Common myeloid progenitor, CD34-positive (primary cell): ENCODE measurements at regions not wholly inside any gene's neighbourhood (a gene's known extent, or its start where the extent isn't known, plus 50 kb on each side); places are given as distances from the start of the nearest gene placed in this dataset.
"Not testable (repeated sequence)": the region's sequence is repeated elsewhere in the genome, so short reads cannot be mapped to it uniquely, and the experiment has no call there.

Source experiments
- CTCF ChIA-PET: fragments of 350-600 bp; sonication (Branson Sonifier 250); formaldehyde crosslinking; loops from one replicate; lab custom pipeline; 2021; ENCODE audit warnings: antibody characterized with exemption; lab: Charles Lee
- POLR2A ChIA-PET: fragments of 350-600 bp; sonication (Branson Sonifier 250); formaldehyde crosslinking; loops from one replicate; lab custom pipeline; 2021; ENCODE audit warnings: antibody characterized with exemption; lab: Charles Lee
- DNase-seq, 3 donors: peaks; one replicate each; pipeline versions ENCODE4 v3.0.0 to v3.0.0-alpha.2; 2013
- H3K27ac ChIP-seq, 2 experiments: 1 replicate in 1 of 2; 2 replicates in 1 of 2; pipeline ENCODE4 v1.7.0; 2013; ENCODE audit warnings: inconsistent platforms in 2 of 2, low read length in 2 of 2, mild to moderate bottlenecking in 2 of 2, low read depth in 1 of 2, moderate library complexity in 1 of 2; ENCODE audit not compliant: severe bottlenecking in 2 of 2, insufficient read depth in 1 of 2, poor library complexity in 1 of 2
- H3K27me3 ChIP-seq, 5 experiments: replicated peaks in 2 of 5; 1 replicate in 3 of 5; 2 replicates in 2 of 5; pipeline versions ENCODE4 v1.6.1 to v1.7.0; 2013; ENCODE audit warnings: low read length in 4 of 5, mild to moderate bottlenecking in 2 of 5, moderate library complexity in 2 of 5, inconsistent platforms in 1 of 5; ENCODE audit not compliant: insufficient read depth in 5 of 5, control insufficient read depth in 4 of 5
- H3K36me3 ChIP-seq, 4 experiments: 1 replicate in 2 of 4; 2 replicates in 2 of 4; pipeline versions ENCODE4 v1.6.1 to v1.7.0; 2013; ENCODE audit warnings: low read length in 3 of 4, control low read depth in 1 of 4, mild to moderate bottlenecking in 1 of 4; ENCODE audit not compliant: control insufficient read depth in 4 of 4, insufficient read depth in 4 of 4
- H3K4me1 ChIP-seq, 4 experiments: 1 replicate in 3 of 4; 2 replicates in 1 of 4; pipeline versions ENCODE4 v1.6.1 to v1.7.1; 2013; ENCODE audit warnings: low read length in 3 of 4, mild to moderate bottlenecking in 3 of 4, control low read depth in 1 of 4, inconsistent platforms in 1 of 4, moderate library complexity in 1 of 4; ENCODE audit not compliant: control insufficient read depth in 4 of 4, insufficient read depth in 4 of 4; ENCODE audit errors: control extremely low read depth in 1 of 4
- H3K4me3 ChIP-seq, 7 experiments: 1 replicate in 4 of 7; 2 replicates in 3 of 7; pipeline versions ENCODE4 v1.5.1 to v1.7.0; 2013; ENCODE audit warnings: mild to moderate bottlenecking in 7 of 7, low read length in 6 of 7, moderate library complexity in 6 of 7, inconsistent platforms in 2 of 7, low read depth in 2 of 7, control low read depth in 1 of 7; ENCODE audit not compliant: insufficient read depth in 4 of 7, control insufficient read depth in 1 of 7; ENCODE audit errors: extremely low read depth in 1 of 7
- H3K9me3 ChIP-seq, 5 experiments: 1 replicate in 4 of 5; 2 replicates in 1 of 5; pipeline versions ENCODE4 v1.6.1 to v1.7.1; 2013; ENCODE audit warnings: low read length in 4 of 5, mild to moderate bottlenecking in 2 of 5, inconsistent platforms in 1 of 5, low read depth in 1 of 5, moderate library complexity in 1 of 5; ENCODE audit not compliant: control insufficient read depth in 4 of 5, insufficient read depth in 2 of 5; ENCODE audit errors: control extremely low read depth in 1 of 5
- WGBS: methylation state at CpG from one replicate; pipeline ENCODE4 v1.1.5; 2013; ENCODE audit not compliant: insufficient coverage; 5-methylcytosine and 5-hydroxymethylcytosine counted together

DNA sequence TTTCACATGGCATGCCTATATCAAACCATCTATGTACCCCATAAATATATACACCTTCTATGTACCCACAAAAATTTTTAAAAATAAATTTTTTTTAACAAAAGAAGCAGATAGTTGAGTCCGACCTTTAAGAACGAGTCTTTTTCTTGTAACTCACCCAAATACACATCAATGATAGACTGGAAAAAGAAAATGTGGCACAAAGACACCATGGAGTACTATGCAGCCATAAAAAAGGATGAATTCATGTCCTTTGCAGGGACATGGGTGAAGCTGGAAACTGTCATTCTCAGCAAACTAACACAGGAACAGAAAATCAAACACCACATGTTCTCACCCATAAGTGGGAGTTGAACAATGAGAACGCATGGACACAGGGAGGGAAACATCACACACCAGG, 532.7 kb downstream of the RBFOX1 start:
- WGBS: 29% methylated on average over 2 of the region's 3 CpGs
- H3K9me3 ChIP-seq, CTCF ChIA-PET, DNase-seq, H3K4me1 ChIP-seq, H3K27ac ChIP-seq, H3K27me3 ChIP-seq, POLR2A ChIA-PET, H3K36me3 ChIP-seq, H3K4me3 ChIP-seq: not testable (repeated sequence)

GRCh38 chr16:7861891-7862582, 529.4 kb downstream of the RBFOX1 start:
- CTCF ChIA-PET: no interaction called here
- 96% methylated on average over 3 of the region's 3 CpGs for WGBS

DNA sequence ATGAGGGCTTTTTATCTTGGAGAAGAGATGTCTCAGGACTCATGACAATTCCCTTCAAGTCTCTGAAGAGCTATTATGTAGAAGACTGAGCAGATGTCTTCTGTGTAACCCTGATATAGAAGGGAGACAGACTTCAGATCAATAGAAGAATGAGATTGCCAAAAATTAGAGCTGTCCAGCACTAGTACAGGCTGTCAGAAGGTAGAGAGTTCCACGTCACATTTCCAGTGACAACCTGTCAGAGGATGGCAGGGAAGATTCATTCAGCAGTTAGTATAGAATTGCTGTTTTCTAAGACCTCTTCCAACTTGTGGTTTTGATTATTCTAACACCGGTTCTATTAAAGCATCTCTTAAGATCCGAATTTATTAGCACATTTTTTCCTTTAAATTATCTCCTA, 520.6 kb downstream of the RBFOX1 start:
- CTCF ChIA-PET: no interaction called here
- WGBS: 80% methylated on average over 1 of the region's 3 CpGs
- Histone ChIP-seq H3K4me1 (no peaks in the 10 kb centered on the region), H3K9me3 (no peaks in the 10 kb centered on the region), H3K4me3 (no peak overlapping the region), H3K27me3 (no peaks in the 10 kb centered on the region), H3K36me3 (no peaks in the 10 kb centered on the region), H3K27ac (no peak overlapping the region)
- POLR2A ChIA-PET: no interaction called here
- no peak for DNase-seq

More at GRCh38 chr16:7861891-7862582, 529.4 kb downstream of the RBFOX1 start:
- Histone ChIP-seq H3K4me3 (no peak overlapping the region), H3K4me1 (no peaks in the 10 kb centered on the region), H3K27me3 (no peaks in the 10 kb centered on the region), H3K27ac (no peak overlapping the region), H3K9me3 (no peaks in the 10 kb centered on the region), H3K36me3 (no peaks in the 10 kb centered on the region)
- POLR2A ChIA-PET: no interaction called here
- no peak for DNase-seq

GRCh38 chr16:7849841-7850240, 517.2 kb downstream of the RBFOX1 start:
- POLR2A ChIA-PET: no interaction called here
- H3K4me1 ChIP-seq: no peaks in the 10 kb centered on the region
- DNase-seq: no peak
- H3K9me3 ChIP-seq: no peaks in the 10 kb centered on the region
- no peak overlapping the region for H3K27ac ChIP-seq
- no peaks in the 10 kb centered on the region for H3K27me3 ChIP-seq
- no peaks in the 10 kb centered on the region for H3K36me3 ChIP-seq
- no peak overlapping the region for H3K4me3 ChIP-seq
- WGBS: 69% methylated on average over 2 of the region's 3 CpGs
- CTCF ChIA-PET: no interaction called here

- no peak overlapping the region for H3K4me3 ChIP-seq
- no peak overlapping the region for H3K27ac ChIP-seq
- ChIA-PET CTCF (no interaction called here), POLR2A (no interaction called here)
- 22% methylated on average over 2 of the region's 7 CpGs for WGBS
- no peaks in the 10 kb centered on the region for H3K4me1 ChIP-seq
- no peak for DNase-seq
- no peaks in the 10 kb centered on the region for H3K36me3 ChIP-seq
- no peaks in the 10 kb centered on the region for H3K9me3 ChIP-seq
- H3K27me3 ChIP-seq: no peaks in the 10 kb centered on the region
These were observed 510.6 kb downstream of the RBFOX1 start for GRCh38 chr16:7843261-7843660.

DNA sequence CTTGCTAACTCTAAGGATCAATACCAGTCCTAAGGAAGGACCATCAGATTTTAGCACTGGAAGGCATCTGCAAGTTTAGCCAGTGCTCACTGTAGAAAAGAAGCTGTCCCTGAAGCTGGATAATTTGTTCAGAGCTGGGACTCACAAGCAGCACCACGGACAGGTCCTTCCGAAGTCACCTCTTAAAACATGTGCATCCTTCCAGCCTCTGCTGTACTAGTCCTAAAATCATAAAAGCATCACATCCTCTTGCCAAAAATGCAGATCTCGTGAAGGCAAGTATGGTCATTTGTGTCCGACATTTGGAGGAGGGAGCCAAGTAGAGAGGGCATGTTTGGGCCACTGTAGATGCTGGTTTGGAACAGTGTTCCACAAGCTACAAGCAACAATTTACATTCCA, 506.9 kb downstream of the RBFOX1 start:
- no peaks in the 10 kb centered on the region for H3K4me1 ChIP-seq
- H3K27me3 ChIP-seq: no peaks in the 10 kb centered on the region
- H3K36me3 ChIP-seq: no peaks in the 10 kb centered on the region
- POLR2A ChIA-PET: no interaction called here
- CTCF ChIA-PET: no interaction called here
- no peak overlapping the region for H3K27ac ChIP-seq
- H3K4me3 ChIP-seq: no peak overlapping the region
- H3K9me3 ChIP-seq: no peaks in the 10 kb centered on the region
- WGBS: 69% methylated on average over 3 of the region's 4 CpGs
- no peak for DNase-seq

GRCh38 chr16:7834771-7835431, 502.3 kb downstream of the RBFOX1 start:
- POLR2A ChIA-PET: no interaction called here
- H3K27me3 ChIP-seq: no peaks in the 10 kb centered on the region
- H3K36me3 ChIP-seq: no peaks in the 10 kb centered on the region
- H3K4me3 ChIP-seq: no peak overlapping the region
- H3K9me3 ChIP-seq: no peaks in the 10 kb centered on the region
- H3K27ac ChIP-seq: no peak overlapping the region
- CTCF ChIA-PET: no interaction called here
- no peaks in the 10 kb centered on the region for H3K4me1 ChIP-seq
- WGBS: no CpG with 5 or more reads among the region's 1 CpG
- no peak for DNase-seq
